ENCODE measurements at regions not wholly inside any gene's neighbourhood (a gene's known extent, or its start where the extent isn't known, plus 50 kb on each side); places are given as distances from the start of the nearest gene placed in this dataset.

- no peak overlapping the region for H3K4me3 ChIP-seq (ENCODE audit: low read length)
- no peaks in the 10 kb centered on the region for H3K27me3 ChIP-seq (ENCODE audit: insufficient read depth, low read length)
- peaks cover 1% of the 10 kb centered on the region; the same call in 1 of the 2 replicates for H3K4me1 ChIP-seq (ENCODE audit: insufficient read depth, low read length)
Measured at GRCh38 chr18:4599312-4599711, 144.2 kb upstream of the DLGAP1 start.

GRCh38 chr18:4597301-4597700 lies 142.2 kb upstream of the DLGAP1 start:
- Histone ChIP-seq H3K9me3 (ENCODE audit: insufficient read depth, low read depth, low read length) (no peaks in the 10 kb centered on the region), H3K36me3 (ENCODE audit: insufficient read depth, low read depth, low read length) (no peaks in the 10 kb centered on the region), H3K9ac (ENCODE audit: low read depth, low read length) (no peak overlapping the region), H3K27me3 (ENCODE audit: insufficient read depth, low read length) (no peaks in the 10 kb centered on the region), H3K27ac (ENCODE audit: low read length) (no peak overlapping the region), H3K4me3 (ENCODE audit: low read length) (no peak overlapping the region), H3K4me1 (ENCODE audit: insufficient read depth, low read length) (no peaks in the 10 kb centered on the region)

More at GRCh38 chr18:4599312-4599711, 144.2 kb upstream of the DLGAP1 start:
- no peak overlapping the region for H3K27ac ChIP-seq (ENCODE audit: low read length)
- no peak overlapping the region for H3K9ac ChIP-seq (ENCODE audit: low read depth, low read length)
- no peaks in the 10 kb centered on the region for H3K36me3 ChIP-seq (ENCODE audit: insufficient read depth, low read depth, low read length)
- no peaks in the 10 kb centered on the region for H3K9me3 ChIP-seq (ENCODE audit: insufficient read depth, low read depth, low read length)

- no peak overlapping the region for H3K9ac ChIP-seq (ENCODE audit: low read depth, low read length)
- H3K36me3 ChIP-seq (ENCODE audit: insufficient read depth, low read depth, low read length) = no peaks in the 10 kb centered on the region
- H3K4me3 ChIP-seq (ENCODE audit: low read length) = no peak overlapping the region
- H3K27ac ChIP-seq (ENCODE audit: low read length) = no peak overlapping the region
- H3K4me1 ChIP-seq (ENCODE audit: insufficient read depth, low read length) = no peaks in the 10 kb centered on the region
- H3K27me3 ChIP-seq (ENCODE audit: insufficient read depth, low read length) = no peaks in the 10 kb centered on the region
- H3K9me3 ChIP-seq (ENCODE audit: insufficient read depth, low read depth, low read length) = no peaks in the 10 kb centered on the region
Measured at GRCh38 chr18:4593895-4594294, 138.8 kb upstream of the DLGAP1 start.

- Histone ChIP-seq H3K9ac (ENCODE audit: low read depth, low read length) (no peak overlapping the region), H3K9me3 (ENCODE audit: insufficient read depth, low read depth, low read length) (no peaks in the 10 kb centered on the region), H3K27ac (ENCODE audit: low read length) (no peak overlapping the region), H3K4me3 (ENCODE audit: low read length) (no peak overlapping the region), H3K27me3 (ENCODE audit: insufficient read depth, low read length) (no peaks in the 10 kb centered on the region), H3K36me3 (ENCODE audit: insufficient read depth, low read depth, low read length) (no peaks in the 10 kb centered on the region), H3K4me1 (ENCODE audit: insufficient read depth, low read length) (no peaks in the 10 kb centered on the region)
Measured at GRCh38 chr18:4593459-4593858, 138.4 kb upstream of the DLGAP1 start.

- no peaks in the 10 kb centered on the region for H3K9me3 ChIP-seq (ENCODE audit: insufficient read depth, low read depth, low read length)
- no peaks in the 10 kb centered on the region; the same call in 1 of the 2 replicates for H3K4me1 ChIP-seq (ENCODE audit: insufficient read depth, low read length)
- H3K36me3 ChIP-seq (ENCODE audit: insufficient read depth, low read depth, low read length) = no peaks in the 10 kb centered on the region
- no peak overlapping the region for H3K27ac ChIP-seq (ENCODE audit: low read length)
- H3K4me3 ChIP-seq (ENCODE audit: low read length) = no peak overlapping the region
- H3K27me3 ChIP-seq (ENCODE audit: insufficient read depth, low read length) = no peaks in the 10 kb centered on the region
- H3K9ac ChIP-seq (ENCODE audit: low read depth, low read length) = no peak overlapping the region
Measured at GRCh38 chr18:4589056-4589800, 134.1 kb upstream of the DLGAP1 start.

GRCh38 chr18:4587204-4587603 lies 132.1 kb upstream of the DLGAP1 start:
- H3K9ac ChIP-seq (ENCODE audit: low read depth, low read length) = no peak overlapping the region
- no peaks in the 10 kb centered on the region for H3K36me3 ChIP-seq (ENCODE audit: insufficient read depth, low read depth, low read length)
- no peaks in the 10 kb centered on the region for H3K27me3 ChIP-seq (ENCODE audit: insufficient read depth, low read length)
- H3K27ac ChIP-seq (ENCODE audit: low read length) = no peak overlapping the region
- no peaks in the 10 kb centered on the region for H3K9me3 ChIP-seq (ENCODE audit: insufficient read depth, low read depth, low read length)
- no peak overlapping the region for H3K4me3 ChIP-seq (ENCODE audit: low read length)
- H3K4me1 ChIP-seq (ENCODE audit: insufficient read depth, low read length) = peaks cover under 1% of the 10 kb centered on the region; the same call in 1 of the 2 replicates

- Histone ChIP-seq H3K27ac (ENCODE audit: low read length) (no peak overlapping the region), H3K4me1 (ENCODE audit: insufficient read depth, low read length) (peaks cover 5% of the 10 kb centered on the region; the same call in 1 of the 2 replicates)
Measured at GRCh38 chr18:4586731-4587130, 131.6 kb upstream of the DLGAP1 start.

GRCh38 chr18:4582431-4583335 lies 127.6 kb upstream of the DLGAP1 start:
- H3K9me3 ChIP-seq (ENCODE audit: insufficient read depth, low read depth, low read length) = no peaks in the 10 kb centered on the region
- H3K36me3 ChIP-seq (ENCODE audit: insufficient read depth, low read depth, low read length) = no peaks in the 10 kb centered on the region
- no peak overlapping the region for H3K4me3 ChIP-seq (ENCODE audit: low read length)
- H3K9ac ChIP-seq (ENCODE audit: low read depth, low read length) = no peak overlapping the region
- H3K4me1 ChIP-seq (ENCODE audit: insufficient read depth, low read length) = peaks cover 5% of the 10 kb centered on the region; the same call in 1 of the 2 replicates
- no peak overlapping the region for H3K27ac ChIP-seq (ENCODE audit: low read length)
- no peaks in the 10 kb centered on the region for H3K27me3 ChIP-seq (ENCODE audit: insufficient read depth, low read length)

More at GRCh38 chr18:4586731-4587130, 131.6 kb upstream of the DLGAP1 start:
- H3K9me3 ChIP-seq (ENCODE audit: insufficient read depth, low read depth, low read length) = no peaks in the 10 kb centered on the region
- no peak overlapping the region for H3K4me3 ChIP-seq (ENCODE audit: low read length)
- no peaks in the 10 kb centered on the region for H3K36me3 ChIP-seq (ENCODE audit: insufficient read depth, low read depth, low read length)
- H3K27me3 ChIP-seq (ENCODE audit: insufficient read depth, low read length) = no peaks in the 10 kb centered on the region
- H3K9ac ChIP-seq (ENCODE audit: low read depth, low read length) = no peak overlapping the region

- H3K9ac ChIP-seq (ENCODE audit: low read depth, low read length) = no peak overlapping the region
- H3K4me3 ChIP-seq (ENCODE audit: low read length) = no peak overlapping the region
- H3K9me3 ChIP-seq (ENCODE audit: insufficient read depth, low read depth, low read length) = no peaks in the 10 kb centered on the region
- peaks cover 5% of the 10 kb centered on the region; the same call in 1 of the 2 replicates for H3K4me1 ChIP-seq (ENCODE audit: insufficient read depth, low read length)
- no peaks in the 10 kb centered on the region for H3K27me3 ChIP-seq (ENCODE audit: insufficient read depth, low read length)
- H3K27ac ChIP-seq (ENCODE audit: low read length) = no peak overlapping the region
- H3K36me3 ChIP-seq (ENCODE audit: insufficient read depth, low read depth, low read length) = no peaks in the 10 kb centered on the region
Measured at GRCh38 chr18:4581966-4582365, 126.9 kb upstream of the DLGAP1 start.

- Histone ChIP-seq H3K9ac (ENCODE audit: low read depth, low read length) (no peak overlapping the region), H3K4me3 (ENCODE audit: low read length) (no peak overlapping the region), H3K9me3 (ENCODE audit: insufficient read depth, low read depth, low read length) (peaks cover 15% of the 10 kb centered on the region), H3K4me1 (ENCODE audit: insufficient read depth, low read length) (0 out of 2 replicates have a peak, but pooled peaks cover 5% of the 10 kb centered on the region), H3K36me3 (ENCODE audit: insufficient read depth, low read depth, low read length) (no peaks in the 10 kb centered on the region), H3K27me3 (ENCODE audit: insufficient read depth, low read length) (no peaks in the 10 kb centered on the region), H3K27ac (ENCODE audit: low read length) (no peak overlapping the region)
Measured at GRCh38 chr18:4578449-4578848, 123.3 kb upstream of the DLGAP1 start.

- H3K4me1 ChIP-seq (ENCODE audit: insufficient read depth, low read length) = no peaks in the 10 kb centered on the region
- H3K27me3 ChIP-seq (ENCODE audit: insufficient read depth, low read length) = no peaks in the 10 kb centered on the region
- no peak overlapping the region for H3K9ac ChIP-seq (ENCODE audit: low read depth, low read length)
- no peak overlapping the region for H3K27ac ChIP-seq (ENCODE audit: low read length)
- peaks cover 23% of the 10 kb centered on the region for H3K9me3 ChIP-seq (ENCODE audit: insufficient read depth, low read depth, low read length)
- no peak overlapping the region for H3K4me3 ChIP-seq (ENCODE audit: low read length)
- no peaks in the 10 kb centered on the region for H3K36me3 ChIP-seq (ENCODE audit: insufficient read depth, low read depth, low read length)
Measured at GRCh38 chr18:4573735-4574134, 118.6 kb upstream of the DLGAP1 start.

Data from iPS-20b (cell line).